GM18507 (cell line): ENCODE measurements at regions not wholly inside any gene's neighbourhood (a gene's known extent, or its start where the extent isn't known, plus 50 kb on each side); places are given as distances from the start of the nearest gene placed in this dataset.
A peak's percentile ranks its signal among the peaks of the same experiment; 100 is the strongest.
"Not testable (repeated sequence)": the region's sequence is repeated elsewhere in the genome, so short reads cannot be mapped to it uniquely, and the experiment has no call there.

Experiments used
- DNase-seq: peaks from one replicate; pipeline ENCODE4 v3.0.0; 2011; ENCODE audit warnings: low read depth; ENCODE audit not compliant: insufficient read length; ENCODE audit errors: extremely low spot score
- FAIRE-seq: peaks from 2 replicates; lab custom pipeline; 2011; peaks lifted over from hg19 to GRCh38; lab: Jason Lieb, UNC

- DNase-seq (no peak), FAIRE-seq (no peak)
Measured at GRCh38 chr20:5696011-5696559, 54.1 kb upstream of the SHLD1 start.

- DNase-seq (peak; percentile 57), FAIRE-seq (peak; percentile 84)
Measured at GRCh38 chr20:5691918-5692618, 58.1 kb upstream of the SHLD1 start.

- FAIRE-seq, result no peak
- DNase-seq, result no peak
Measured at GRCh38 chr20:5689463-5689862, 60.7 kb upstream of the SHLD1 start.

GRCh38 chr20:5688431-5688972 is 61.7 kb upstream of the SHLD1 start:
- DNase-seq (no peak), FAIRE-seq (no peak)

GRCh38 chr20:5687884-5688283 is 62.3 kb upstream of the SHLD1 start:
- FAIRE-seq, result no peak
- DNase-seq, result no peak

DNA sequence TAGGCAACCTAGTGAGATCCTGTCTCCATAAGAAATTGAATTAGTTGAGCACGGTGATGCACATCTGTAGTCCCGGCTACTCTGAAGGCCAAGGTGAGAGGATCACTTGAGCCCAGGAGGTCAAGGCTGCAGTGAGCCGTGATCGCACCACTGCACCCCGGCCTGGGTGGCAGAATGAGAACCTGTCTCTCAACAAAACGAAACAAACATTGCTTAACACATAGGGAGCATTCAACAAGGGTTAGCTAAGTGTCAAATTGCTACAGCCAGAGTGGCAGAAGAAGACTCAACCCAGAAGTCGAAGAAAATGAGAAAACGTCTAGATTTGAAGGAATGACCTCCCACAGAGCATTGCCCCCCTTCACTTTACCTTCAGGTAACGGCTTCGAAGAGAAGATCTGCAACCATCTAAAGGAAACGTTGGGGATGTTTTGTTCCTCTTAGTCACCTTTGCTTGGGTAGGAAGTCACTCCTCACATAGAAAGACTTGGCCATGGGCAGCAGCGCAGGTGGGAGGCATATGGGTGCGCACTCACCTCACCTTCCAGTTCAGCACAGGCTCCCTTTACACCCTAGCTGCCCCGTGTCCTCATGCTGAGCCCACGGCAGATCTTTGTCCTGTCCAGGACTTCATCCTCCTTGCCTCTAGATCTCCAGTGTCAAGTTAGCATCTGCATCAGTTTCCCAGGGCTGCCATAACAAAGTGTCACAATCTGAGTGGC is 63.7 kb upstream of the SHLD1 start:
- DNase-seq (no peak), FAIRE-seq (no peak)

DNA sequence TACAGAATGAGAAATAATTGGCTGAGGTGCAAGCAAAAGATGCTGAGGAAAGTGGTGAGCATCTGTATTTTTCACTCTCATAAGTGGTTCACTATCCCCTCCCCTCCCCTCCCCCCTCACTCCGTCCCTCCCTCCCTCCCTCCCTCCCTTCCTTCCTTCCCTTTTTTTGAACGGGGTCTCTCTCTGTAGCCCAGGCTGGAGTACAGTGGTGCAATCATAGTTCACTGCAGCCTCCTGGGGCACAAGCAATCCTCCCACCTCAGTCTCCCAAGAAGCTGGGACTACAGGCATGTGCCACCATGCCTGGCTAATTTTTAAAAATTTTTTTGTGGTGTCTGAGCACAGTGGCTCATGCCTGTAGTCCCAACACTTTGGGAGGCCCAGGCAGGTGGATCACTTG is 67.6 kb upstream of the SHLD1 start:
- DNase-seq, FAIRE-seq: not testable (repeated sequence)

GRCh38 chr20:5680192-5680591 is 69.4 kb upstream of the GPCPD1 start:
- FAIRE-seq, result no peak
- DNase-seq, result no peak

DNA sequence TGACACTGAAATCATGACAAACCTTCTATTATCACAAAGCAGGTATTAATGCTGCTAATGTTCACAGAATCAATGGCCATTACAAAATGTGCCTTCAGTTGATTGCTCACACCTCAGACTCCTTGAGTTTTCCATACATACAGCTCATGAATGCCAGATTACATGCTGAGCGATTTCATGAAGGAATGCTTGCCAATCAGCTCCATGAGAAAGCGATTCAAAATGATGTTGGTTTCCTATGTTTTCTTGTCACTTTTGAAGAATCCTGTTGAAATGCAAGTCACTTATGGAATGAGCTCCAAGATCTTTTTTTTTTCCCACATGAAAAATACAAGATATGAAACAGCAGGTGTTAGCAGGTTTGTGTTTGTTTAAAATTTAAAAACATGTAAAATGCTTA is 68.0 kb upstream of the GPCPD1 start:
- no peak for FAIRE-seq
- no peak for DNase-seq

DNA sequence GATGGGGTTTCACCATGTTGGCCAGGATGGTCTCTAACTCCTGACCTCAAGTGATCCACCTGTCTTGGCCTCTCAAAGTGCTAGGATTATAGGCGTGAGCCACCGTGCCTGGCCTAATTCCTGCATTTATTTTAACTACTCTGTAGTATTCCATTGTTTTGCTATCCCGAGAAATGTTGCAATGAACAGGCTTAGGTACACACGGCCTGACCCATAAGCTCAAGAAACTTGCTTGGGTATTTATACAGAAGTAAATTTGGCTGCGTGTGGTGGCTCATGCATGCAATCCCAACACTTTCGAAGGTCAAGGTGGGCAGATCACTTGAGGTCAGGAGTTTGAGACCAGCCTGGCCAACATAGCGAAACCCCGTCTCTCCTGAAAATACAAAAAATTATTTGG is 67.1 kb upstream of the GPCPD1 start:
- not testable (repeated sequence) for FAIRE-seq, DNase-seq

- DNase-seq, result no peak
- FAIRE-seq, result no peak
Measured at GRCh38 chr20:5677389-5677788, 66.6 kb upstream of the GPCPD1 start.

GRCh38 chr20:5675103-5676091 is 64.6 kb upstream of the GPCPD1 start:
- FAIRE-seq (no peak), DNase-seq (no peak)

GRCh38 chr20:5674176-5674660 is 63.4 kb upstream of the GPCPD1 start:
- peak; percentile 83 for FAIRE-seq
- no peak for DNase-seq

GRCh38 chr20:5670874-5671273 is 60.1 kb upstream of the GPCPD1 start:
- DNase-seq (no peak), FAIRE-seq (no peak)

DNA sequence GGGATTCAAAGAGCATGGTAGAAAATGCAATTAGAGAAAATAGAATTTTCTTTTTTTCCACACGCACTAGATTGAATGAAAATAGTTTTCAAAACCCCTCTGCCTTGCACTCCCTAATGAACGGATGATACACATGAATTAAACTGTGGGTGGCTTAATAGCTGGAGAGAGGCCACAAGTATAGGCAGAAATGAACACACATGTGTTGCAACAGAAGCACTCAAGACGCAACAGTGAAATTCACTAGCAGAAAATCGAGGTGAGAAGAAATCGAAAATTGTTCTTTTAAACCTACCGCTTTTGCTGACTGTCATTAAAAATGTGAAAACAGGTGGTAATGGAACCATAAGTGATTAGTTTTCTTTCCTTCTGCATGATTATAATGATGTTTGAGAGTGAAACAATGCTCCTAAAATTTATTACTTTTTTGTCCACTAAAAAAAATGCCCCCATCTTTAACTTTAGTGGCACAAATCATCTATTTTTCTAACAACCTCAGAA is 59.3 kb upstream of the GPCPD1 start:
- FAIRE-seq (no peak), DNase-seq (no peak)

GRCh38 chr20:5668529-5668868 is 57.7 kb upstream of the GPCPD1 start:
- no peak for DNase-seq
- no peak for FAIRE-seq

DNA sequence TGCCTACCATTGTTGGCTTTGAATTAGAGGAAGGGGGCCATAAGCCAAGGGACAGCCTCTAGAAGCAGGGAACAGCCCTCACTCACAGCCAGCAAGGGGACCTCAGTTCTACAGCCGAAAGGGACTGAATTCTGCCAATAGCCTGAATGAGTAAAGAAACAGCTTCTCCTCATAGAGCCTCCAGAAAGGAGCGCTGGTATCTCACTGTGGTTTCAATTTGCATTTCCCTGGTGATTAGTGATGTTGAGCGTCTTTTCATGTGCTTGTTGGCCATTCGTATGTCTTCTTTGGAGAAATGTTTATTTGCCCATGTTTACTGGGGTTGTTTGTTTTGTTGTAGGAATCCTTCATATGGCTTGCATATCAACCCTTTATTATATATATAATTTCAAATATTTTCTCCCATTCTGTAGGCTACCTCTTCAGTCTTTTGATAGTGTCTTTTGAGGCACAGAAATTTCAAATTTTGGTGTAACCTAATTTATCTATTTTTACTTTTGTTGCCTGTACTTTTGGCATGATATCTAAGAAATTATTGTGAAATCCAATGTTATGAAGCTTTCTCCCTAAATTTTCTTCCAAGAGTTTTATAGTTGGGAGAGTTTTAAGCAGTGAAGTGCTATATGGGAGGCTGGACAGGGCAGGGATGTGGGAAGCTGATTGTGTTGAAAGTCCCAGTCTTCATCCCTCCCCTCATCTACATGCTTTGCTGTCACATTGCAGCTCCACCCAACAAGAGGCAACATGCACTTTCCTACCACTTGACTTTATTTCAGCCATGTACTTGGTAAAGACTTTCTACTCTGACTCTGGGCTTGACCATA is 57.1 kb upstream of the GPCPD1 start:
- DNase-seq (no peak), FAIRE-seq (peak; percentile 82)

DNA sequence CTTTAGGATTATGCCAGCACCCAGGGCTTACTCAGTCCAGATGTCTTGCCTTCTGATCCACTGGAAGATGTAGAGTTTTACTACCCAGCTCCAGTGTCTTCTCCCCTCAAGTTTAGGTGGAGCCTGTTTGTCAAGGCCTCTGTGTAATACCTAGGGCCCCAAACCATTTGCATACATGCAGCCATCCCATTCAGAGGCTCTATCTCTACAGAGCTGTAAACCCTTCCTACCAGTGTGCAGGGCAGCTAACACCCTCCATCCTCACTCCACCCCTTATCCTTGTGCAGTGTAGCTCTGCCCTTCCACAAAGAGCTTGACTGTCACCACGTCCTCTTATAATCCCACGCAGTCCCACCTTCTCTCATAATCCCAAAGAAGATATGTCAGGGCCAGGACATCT is 54.6 kb upstream of the GPCPD1 start:
- FAIRE-seq, result no peak
- DNase-seq, result no peak
